H1 (cell line): ENCODE measurements at regions not wholly inside any gene's neighbourhood (a gene's known extent, or its start where the extent isn't known, plus 50 kb on each side); places are given as distances from the start of the nearest gene placed in this dataset.

Source experiments
- ATF2 ChIP-seq: IDR thresholded peaks from 2 replicates; pipeline ENCODE4 v1.6.1; 2012; ENCODE audit warnings: low read length, inconsistent platforms
- POLR2A ChIP-seq, 2 experiments: IDR thresholded peaks; 1 replicate in 1 of 2; 2 replicates in 1 of 2; pipeline ENCODE4 v1.6.1; 2011; ENCODE audit warnings: low read depth in 2 of 2, low read length in 2 of 2, mild to moderate bottlenecking in 2 of 2; ENCODE audit errors: control extremely low read depth in 1 of 2
- SIN3A ChIP-seq, 2 experiments: IDR thresholded peaks in 1 of 2; conservative IDR thresholded peaks in 1 of 2; 2 replicates each; pipeline ENCODE4 v1.6.1; 2011 to 2012; ENCODE audit warnings: low read length in 2 of 2, improper control_type of control experiment in 1 of 2, low read depth in 1 of 2, mild to moderate bottlenecking in 1 of 2
- TF ChIP-seq, protein P1 (sequence below): IDR thresholded peaks from 2 replicates; pipeline ENCODE4 v1.6.1; 2012; ENCODE audit warnings: inconsistent platforms

DNA sequence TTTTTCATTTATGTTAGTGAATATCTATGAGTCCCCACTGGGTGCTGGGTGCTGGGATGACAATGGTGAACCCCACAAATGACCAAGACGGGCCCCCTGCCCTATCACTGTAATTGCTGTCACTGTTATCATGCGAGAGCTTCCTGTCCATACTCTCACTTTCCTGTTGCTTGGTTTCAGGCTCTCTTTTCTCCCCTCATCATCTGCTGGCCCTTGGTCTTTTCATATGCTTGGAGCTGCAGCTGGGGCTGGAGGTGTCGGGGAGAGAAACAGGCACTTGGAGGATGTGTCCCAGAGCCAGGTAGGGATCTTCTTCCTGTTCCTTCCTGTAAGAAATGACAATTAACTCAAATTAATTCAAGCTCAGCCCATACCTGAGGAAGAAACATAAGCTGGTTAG is 348.0 kb downstream of the PTPRU start:
- no peak for TF ChIP-seq SIN3A (conservative IDR thresholded peaks at IDR 0.05 in 1 of 2, IDR thresholded peaks at IDR 0.05 in 1 of 2; ENCODE audit: low read depth in 1 of 2, low read length in 2 of 2)
- no peak for TF ChIP-seq POLR2A (IDR thresholded peaks at IDR 0.05; ENCODE audit: control extremely low read depth in 1 of 2, low read depth in 2 of 2, low read length in 2 of 2)
- no peak for TF ChIP-seq ATF2
- TF ChIP-seq, protein P1, sequence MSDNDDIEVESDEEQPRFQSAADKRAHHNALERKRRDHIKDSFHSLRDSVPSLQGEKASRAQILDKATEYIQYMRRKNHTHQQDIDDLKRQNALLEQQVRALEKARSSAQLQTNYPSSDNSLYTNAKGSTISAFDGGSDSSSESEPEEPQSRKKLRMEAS = no peak
